Heart left ventricle (tissue), 16 donors: ENCODE measurements at regions not wholly inside any gene's neighbourhood (a gene's known extent, or its start where the extent isn't known, plus 50 kb on each side); places are given as distances from the start of the nearest gene placed in this dataset.

Experiments used
- ATAC-seq, 4 donors: fragments of 200-7000 bp; cut with Tn5 transposase; one replicate each; pipeline ENCODE4 v1.9.1; 2020 to 2022; ENCODE audit warnings: moderate library complexity in 4 of 4, mild to moderate bottlenecking in 3 of 4, moderate number of reproducible peaks in 1 of 4
- DNase-seq, 5 donors: peaks; one replicate each; pipeline ENCODE4 v3.0.0-alpha.2; 2020
- H3K27ac ChIP-seq, 12 donors: fragments of 200-600 bp; sonication (generic) in 4 of 12; one replicate each; pipeline versions ENCODE4 v1.5.0 to v1.8.0; 2016 to 2022; ENCODE audit warnings: mild to moderate bottlenecking in 2 of 12
- H3K27me3 ChIP-seq, 9 donors: fragments of 200-600 bp; sonication (generic) in 2 of 9; one replicate each; pipeline versions ENCODE4 v1.5.1 to v1.8.0; 2016 to 2022; ENCODE audit warnings: mild to moderate bottlenecking in 3 of 9
- H3K36me3 ChIP-seq, 9 donors: fragments of 200-600 bp; sonication (generic) in 2 of 9; one replicate each; pipeline versions ENCODE4 v1.5.0 to v1.8.0; 2018 to 2022; ENCODE audit warnings: mild to moderate bottlenecking in 2 of 9
- H3K4me1 ChIP-seq, 12 donors: fragments of 200-600 bp; sonication (generic) in 4 of 12; one replicate each; pipeline versions ENCODE4 v1.5.0 to v1.8.0; 2016 to 2022; ENCODE audit warnings: mild to moderate bottlenecking in 3 of 12
- H3K4me3 ChIP-seq, 12 donors: fragments of 200-600 bp; sonication (generic) in 4 of 12; one replicate each; pipeline versions ENCODE4 v1.5.0 to v1.8.0; 2017 to 2022; ENCODE audit warnings: mild to moderate bottlenecking in 9 of 12, moderate library complexity in 4 of 12
- H3K9me3 ChIP-seq, 12 donors: fragments of 200-600 bp; sonication (generic) in 4 of 12; one replicate each; pipeline versions ENCODE4 v1.5.0 to v1.8.0; 2016 to 2022; ENCODE audit warnings: mild to moderate bottlenecking in 1 of 12
- POLR2A ChIP-seq, 2 donors: fragments of 450-650 bp; IDR thresholded peaks; one replicate each; pipeline ENCODE4 v1.6.1; 2017; ENCODE audit warnings: antibody characterized with exemption in 2 of 2, mild to moderate bottlenecking in 2 of 2, moderate library complexity in 2 of 2
- WGBS, 4 donors: extraction: QIAGEN DNeasy Blood & Tissue Kit in 2 of 4; methylation state at CpG; one replicate each; pipeline versions ENCODE4 v1.1.5 to v1.1.7; 2013 to 2018; 5-methylcytosine and 5-hydroxymethylcytosine counted together
- intact Hi-C, 10 donors: fragments of 100-400 bp; cut with DNase I; formaldehyde crosslinking; loops; one replicate each; pipeline versions ENCODE4 v1.11.1 to v1.14.2; 2022
- TF ChIP-seq, protein P1 (sequence below), 12 donors: fragments of 200-600 bp; sonication (generic) in 4 of 12; IDR thresholded peaks; one replicate each; pipeline versions ENCODE4 v1.5.0 to v1.8.0; 2018 to 2022; ENCODE audit warnings: antibody characterized with exemption in 12 of 12, mild to moderate bottlenecking in 5 of 12
- donor health status: ischemic (EF 13 %, LVEDD 7.1; RV severe dilation, severe dysfunction).
- donor health status: healthy with polysubstance abuse.
- donor health status: DM: no; HTN: yes; CAD: no.
- donor health status: DM: no; HTN: no; CAD: no.
- donor health status: ischemic (EF 25% LVEDD 6.9; RV normal size, moderate dysfunction).
- donor health status: ischemic (EF 25% LVEDD 5.7; RV mildly dilated, moderate dysfunction).
- donor health status: healthy.
- donor health status: DM: yes; HTN: yes; CAD: no.
- donor health status: ischemic (EF 35%, LVEDD 5.7; RV mildly dilated, moderate dysfunction).
- donor health status: nonischemic (EF 11% LVEDD 7.7; RV severe dilation, severe dysfunction).
- donor health status: DM: yes; HTN: yes; CAD: no.
- donor health status: PGD.
- donor health status: ischemic (EF 29% LVEDD 5.4; RV normal size, mild dysfunction).
- donor health status: nonischemic (EF 23%, LVEDD 6.1; RV moderate dilation, normal function).

DNA sequence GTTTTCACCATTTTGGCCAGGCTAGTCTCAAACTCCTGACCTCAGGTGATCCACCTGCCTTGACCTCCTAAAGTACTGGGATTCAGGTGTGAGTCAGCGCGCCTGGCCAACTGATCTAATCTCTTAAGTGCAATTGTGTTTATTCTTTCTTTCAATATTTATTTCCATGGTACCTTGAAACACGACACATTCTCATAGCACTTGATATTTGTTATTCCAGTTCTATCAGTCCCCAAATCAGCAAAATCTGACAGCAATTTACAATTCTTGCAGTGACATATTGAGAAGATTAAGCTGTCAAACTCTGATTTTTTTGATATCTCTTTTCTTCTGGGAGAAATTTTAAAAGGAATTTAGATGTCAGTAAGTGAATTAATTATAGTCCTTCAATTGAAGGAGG lies 218.1 kb upstream of the FAT4 start:
- no peak for DNase-seq
- WGBS, 4 donors = 96 to 99% (median 96%) methylated on average over 3 of the region's 3 CpGs
- intact Hi-C loops = no loop called here
- H3K9me3 ChIP-seq = no peaks in the 10 kb centered on the region
- H3K4me1 ChIP-seq = no peaks in the 10 kb centered on the region
- H3K36me3 ChIP-seq = no peaks in the 10 kb centered on the region
- H3K4me3 ChIP-seq = no peak overlapping the region
- H3K27ac ChIP-seq = no peak overlapping the region
- no peak for TF ChIP-seq POLR2A (IDR thresholded peaks at IDR 0.05)
- no peak for ATAC-seq
- no peaks in the 10 kb centered on the region for H3K27me3 ChIP-seq

DNA sequence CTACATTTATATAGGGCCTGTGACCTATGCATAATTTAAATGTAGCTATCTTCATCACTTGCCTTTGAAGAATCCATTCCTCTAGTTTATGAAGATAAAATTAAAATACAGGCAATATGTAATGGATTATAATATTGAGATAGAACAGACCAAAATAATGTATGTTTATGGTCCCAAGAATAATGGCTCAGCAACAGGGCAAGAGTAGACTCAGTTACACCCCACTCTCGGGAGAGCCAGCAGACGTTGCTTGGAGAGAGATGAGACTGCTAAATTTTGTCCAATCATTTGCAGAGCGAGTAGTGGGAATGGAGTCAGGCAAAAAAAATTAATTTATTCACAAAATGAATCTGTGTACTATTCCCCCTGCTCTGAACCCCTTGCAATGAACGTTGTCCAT lies 223.2 kb upstream of the FAT4 start:
- TF ChIP-seq POLR2A (IDR thresholded peaks at IDR 0.05) = no peak
- TF ChIP-seq, protein P1, sequence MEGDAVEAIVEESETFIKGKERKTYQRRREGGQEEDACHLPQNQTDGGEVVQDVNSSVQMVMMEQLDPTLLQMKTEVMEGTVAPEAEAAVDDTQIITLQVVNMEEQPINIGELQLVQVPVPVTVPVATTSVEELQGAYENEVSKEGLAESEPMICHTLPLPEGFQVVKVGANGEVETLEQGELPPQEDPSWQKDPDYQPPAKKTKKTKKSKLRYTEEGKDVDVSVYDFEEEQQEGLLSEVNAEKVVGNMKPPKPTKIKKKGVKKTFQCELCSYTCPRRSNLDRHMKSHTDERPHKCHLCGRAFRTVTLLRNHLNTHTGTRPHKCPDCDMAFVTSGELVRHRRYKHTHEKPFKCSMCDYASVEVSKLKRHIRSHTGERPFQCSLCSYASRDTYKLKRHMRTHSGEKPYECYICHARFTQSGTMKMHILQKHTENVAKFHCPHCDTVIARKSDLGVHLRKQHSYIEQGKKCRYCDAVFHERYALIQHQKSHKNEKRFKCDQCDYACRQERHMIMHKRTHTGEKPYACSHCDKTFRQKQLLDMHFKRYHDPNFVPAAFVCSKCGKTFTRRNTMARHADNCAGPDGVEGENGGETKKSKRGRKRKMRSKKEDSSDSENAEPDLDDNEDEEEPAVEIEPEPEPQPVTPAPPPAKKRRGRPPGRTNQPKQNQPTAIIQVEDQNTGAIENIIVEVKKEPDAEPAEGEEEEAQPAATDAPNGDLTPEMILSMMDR (IDR thresholded peaks at IDR 0.05) = no peak
- intact Hi-C loops = no loop called here
- ATAC-seq = no peak
- no peaks in the 10 kb centered on the region for H3K27me3 ChIP-seq
- no peaks in the 10 kb centered on the region for H3K9me3 ChIP-seq
- H3K4me1 ChIP-seq = no peaks in the 10 kb centered on the region
- H3K4me3 ChIP-seq = no peak overlapping the region
- DNase-seq = no peak
- no peak overlapping the region for H3K27ac ChIP-seq
- 91 to 94% (median 93%) methylated on average over 4 of the region's 4 CpGs for WGBS, 4 donors
- H3K36me3 ChIP-seq = no peaks in the 10 kb centered on the region

DNA sequence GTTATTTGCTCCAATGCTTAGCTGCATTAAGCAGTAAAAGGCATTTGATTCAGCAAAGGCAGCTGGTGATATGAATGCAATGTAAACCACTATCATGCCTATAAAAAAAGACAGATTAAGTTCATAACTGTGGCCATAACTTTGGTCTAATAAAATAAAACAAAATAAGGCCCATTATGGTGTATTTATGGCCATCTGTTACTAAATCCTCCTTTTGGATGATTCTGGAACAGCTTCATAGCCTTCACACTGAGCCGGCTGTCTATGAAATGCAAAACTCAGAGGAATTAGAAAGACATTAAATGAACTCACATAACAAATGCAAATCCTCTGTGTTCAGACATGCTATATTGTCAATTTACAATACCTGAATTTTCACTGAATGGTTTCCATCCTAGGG lies 223.7 kb upstream of the FAT4 start:
- TF ChIP-seq, protein P1 (IDR thresholded peaks at IDR 0.05) = no peak
- TF ChIP-seq POLR2A (IDR thresholded peaks at IDR 0.05) = no peak
- Histone ChIP-seq H3K9me3 (no peaks in the 10 kb centered on the region), H3K36me3 (no peaks in the 10 kb centered on the region), H3K27ac (no peak overlapping the region), H3K27me3 (no peaks in the 10 kb centered on the region), H3K4me1 (no peaks in the 10 kb centered on the region), H3K4me3 (no peak overlapping the region)
- intact Hi-C loops = no loop called here
- ATAC-seq = no peak
- 73 to 89% (median 87%) methylated on average over 1 of the region's 1 CpG for WGBS, 4 donors
- DNase-seq = no peak

DNA sequence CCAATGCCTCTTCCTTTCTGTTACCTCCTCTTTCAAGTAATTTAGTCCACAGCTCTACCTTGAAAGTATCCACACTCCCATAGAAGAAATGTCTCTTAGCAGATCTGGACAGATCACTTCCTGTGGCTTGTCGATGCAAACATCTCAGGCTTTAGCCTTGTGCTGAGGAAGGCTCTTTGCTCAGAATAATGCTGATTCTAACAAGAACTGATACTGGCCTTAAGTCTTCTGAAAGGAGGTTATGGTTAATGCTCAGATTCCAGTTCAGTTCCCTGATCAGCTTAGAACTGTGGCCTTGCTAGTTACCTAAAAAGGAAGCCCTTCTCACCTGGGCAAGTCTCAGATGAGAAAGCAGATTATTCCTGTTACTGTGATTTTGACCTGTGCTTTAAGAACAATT lies 230.1 kb upstream of the FAT4 start:
- Histone ChIP-seq H3K9me3 (no peaks in the 10 kb centered on the region), H3K27me3 (no peaks in the 10 kb centered on the region), H3K36me3 (no peaks in the 10 kb centered on the region), H3K27ac (no peak overlapping the region), H3K4me3 (no peak overlapping the region), H3K4me1 (no peaks in the 10 kb centered on the region)
- WGBS, 4 donors = 41 to 59% (median 45%) methylated on average over 1 of the region's 1 CpG
- no peak for TF ChIP-seq POLR2A (IDR thresholded peaks at IDR 0.05)
- TF ChIP-seq, protein P1 (IDR thresholded peaks at IDR 0.05) = no peak
- intact Hi-C loops = no loop called here
- no peak for DNase-seq
- no peak for ATAC-seq

DNA sequence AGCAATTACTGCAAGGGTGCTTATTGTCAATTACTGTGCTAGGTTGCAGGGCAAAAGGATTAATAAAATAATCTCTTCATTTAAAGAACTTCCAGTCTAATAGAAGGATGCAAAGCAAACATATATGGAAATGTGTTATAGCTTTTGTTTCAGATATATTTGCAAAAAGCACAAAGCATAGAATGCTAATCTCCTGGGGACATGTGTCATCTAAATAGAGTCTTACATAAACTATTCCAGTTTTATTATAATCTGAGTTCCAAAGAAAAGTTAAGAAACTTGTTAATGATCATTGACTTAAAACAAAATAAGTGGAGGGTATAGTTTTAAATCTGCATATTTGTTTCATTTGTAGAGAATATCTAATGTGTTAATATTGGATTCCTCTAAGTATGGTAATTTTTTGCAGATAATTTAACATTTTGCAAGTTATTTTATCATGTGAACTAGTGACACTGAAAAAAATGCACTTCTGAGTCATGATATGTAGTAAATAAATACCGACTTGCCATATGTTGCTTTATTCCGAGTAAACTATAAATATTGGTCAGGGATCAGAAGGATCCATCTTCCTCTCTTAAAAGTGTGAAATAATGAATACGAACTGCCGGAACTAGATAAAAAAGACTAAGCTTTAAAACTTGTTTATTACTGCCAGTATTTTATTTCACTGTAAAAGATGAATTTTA lies 231.9 kb upstream of the FAT4 start:
- no peak for ATAC-seq
- no peak for DNase-seq
- no peak for TF ChIP-seq POLR2A (IDR thresholded peaks at IDR 0.05)
- TF ChIP-seq, protein P1 (IDR thresholded peaks at IDR 0.05) = no peak
- H3K9me3 ChIP-seq = no peaks in the 10 kb centered on the region
- no peak overlapping the region for H3K27ac ChIP-seq
- H3K4me1 ChIP-seq = no peaks in the 10 kb centered on the region
- 88 to 93% (median 89%) methylated on average over 4 of the region's 4 CpGs for WGBS, 4 donors
- H3K27me3 ChIP-seq = no peaks in the 10 kb centered on the region
- H3K36me3 ChIP-seq = no peaks in the 10 kb centered on the region
- H3K4me3 ChIP-seq = no peak overlapping the region
- intact Hi-C loops = no loop called here
